ENCODE measurements at regions not wholly inside any gene's neighbourhood (a gene's known extent, or its start where the extent isn't known, plus 50 kb on each side); places are given as distances from the start of the nearest gene placed in this dataset.

GRCh38 chr12:124655698-124656516, 88.5 kb upstream of the NCOR2 start:
- Histone ChIP-seq H3K27ac (no peak overlapping the region), H3F3A (ENCODE audit: insufficient read depth, low read depth) (no peaks in the 10 kb centered on the region), H4K20me1 (ENCODE audit: insufficient read depth) (no peaks in the 10 kb centered on the region), H3K36me3 (ENCODE audit: low read depth) (no peaks in the 10 kb centered on the region), H3K4me2 (no peak overlapping the region), H3K4me3 (no peak overlapping the region), H3K79me2 (ENCODE audit: low read depth) (no peaks in the 10 kb centered on the region), H3K4me1 (replicated peaks; ENCODE audit: insufficient read depth) (no peaks in the 10 kb centered on the region; the same call in 1 of the 2 replicates), H2AFZ (no peak overlapping the region), H3K9me3 (ENCODE audit: insufficient read depth, low read depth) (no peaks in the 10 kb centered on the region), H3K9me2 (ENCODE audit: insufficient read depth) (no peaks in the 10 kb centered on the region), H3K27me3 (ENCODE audit: insufficient read depth, low read depth) (no peaks in the 10 kb centered on the region)
- no peak for TF ChIP-seq CTCF (conservative IDR thresholded peaks at IDR 0.05)
- TF ChIP-seq EZH2 (IDR thresholded peaks at IDR 0.05; ENCODE audit: low read depth) = no peak
- intact Hi-C loops (cut with micrococcal nuclease; ENCODE audit: unreplicated experiment) = no loop called here
- CTCF ChIA-PET = no interaction called here
- no TSS peak for BruUV-seq (replicated peaks)
- POLR2A ChIA-PET (ENCODE audit: unreplicated experiment) = no interaction called here
- no peak for DNase-seq

DNA sequence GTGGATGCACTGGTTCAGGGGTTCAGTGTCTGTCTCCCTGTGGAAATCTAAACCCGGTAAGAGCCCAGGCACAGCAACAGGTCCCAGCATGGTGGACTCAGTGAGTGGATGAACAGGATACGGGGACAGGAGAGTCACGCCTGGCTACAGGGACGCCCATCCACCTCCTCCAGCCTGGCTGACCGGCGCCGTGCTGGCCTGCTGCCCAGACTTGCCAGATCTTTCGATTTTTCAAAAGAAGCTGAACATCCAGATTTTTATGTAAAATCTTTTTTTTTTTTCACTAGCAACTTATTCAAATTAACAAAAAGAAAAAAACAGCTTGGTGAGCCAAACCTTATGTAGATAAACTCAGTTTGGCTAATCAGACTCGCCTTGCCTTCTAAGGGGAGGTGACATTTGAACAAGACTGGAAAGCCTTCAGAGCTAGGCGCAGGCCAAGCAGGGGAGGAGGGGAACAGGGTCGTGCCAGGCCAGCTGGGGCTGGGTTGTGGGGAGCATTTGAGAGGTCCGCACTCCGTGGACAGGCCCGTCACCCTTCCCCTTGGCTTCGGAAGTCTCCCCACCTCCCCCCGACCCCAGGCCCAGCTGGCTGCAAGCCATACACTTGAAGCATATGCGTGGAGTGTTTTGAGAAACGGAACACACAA, 87.8 kb upstream of the NCOR2 start:
- no peaks in the 10 kb centered on the region for H3K9me2 ChIP-seq (ENCODE audit: insufficient read depth)
- H2AFZ ChIP-seq = no peak overlapping the region
- ChIA-PET CTCF (no interaction called here), POLR2A (ENCODE audit: unreplicated experiment) (no interaction called here)
- H3K27ac ChIP-seq = no peak overlapping the region
- H3K4me3 ChIP-seq = no peak overlapping the region
- no peaks in the 10 kb centered on the region for H3K36me3 ChIP-seq (ENCODE audit: low read depth)
- peak in 1 of 2 experiments; percentile 37 for DNase-seq
- TF ChIP-seq CTCF (conservative IDR thresholded peaks at IDR 0.05) = no peak
- TF ChIP-seq EZH2 (IDR thresholded peaks at IDR 0.05; ENCODE audit: low read depth) = no peak
- H3K4me1 ChIP-seq (replicated peaks; ENCODE audit: insufficient read depth) = no peaks in the 10 kb centered on the region; the same call in 1 of the 2 replicates
- no peaks in the 10 kb centered on the region for H3K79me2 ChIP-seq (ENCODE audit: low read depth)
- H3K27me3 ChIP-seq (ENCODE audit: insufficient read depth, low read depth) = no peaks in the 10 kb centered on the region
- no TSS peak for BruUV-seq (replicated peaks)
- no peaks in the 10 kb centered on the region for H3K9me3 ChIP-seq (ENCODE audit: insufficient read depth, low read depth)
- no peak overlapping the region for H3K4me2 ChIP-seq
- intact Hi-C loops (cut with micrococcal nuclease; ENCODE audit: unreplicated experiment) = no loop called here
- H3F3A ChIP-seq (ENCODE audit: insufficient read depth, low read depth) = no peaks in the 10 kb centered on the region
- no peaks in the 10 kb centered on the region for H4K20me1 ChIP-seq (ENCODE audit: insufficient read depth)

DNA sequence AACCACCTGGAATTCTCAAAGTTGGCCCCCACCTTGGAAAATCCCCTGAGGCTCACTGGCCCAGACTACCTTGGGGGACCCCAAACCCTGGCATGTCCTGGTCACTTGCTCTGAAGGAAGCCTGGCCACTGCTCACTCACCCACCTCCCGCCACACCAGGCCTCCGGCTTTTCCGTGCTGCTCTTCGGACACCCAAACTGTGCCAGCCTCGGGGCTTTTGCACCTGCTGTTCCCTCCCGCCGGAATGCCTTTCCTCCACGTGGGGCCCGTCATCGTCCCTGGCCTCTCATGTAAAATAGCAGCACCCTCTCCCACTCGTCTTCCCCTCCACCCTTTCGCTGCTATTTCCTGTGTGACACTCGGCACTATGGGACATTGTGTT, 87.2 kb upstream of the NCOR2 start:
- H3K36me3 ChIP-seq (ENCODE audit: low read depth) = no peaks in the 10 kb centered on the region
- intact Hi-C loops (cut with micrococcal nuclease; ENCODE audit: unreplicated experiment) = no loop called here
- H4K20me1 ChIP-seq (ENCODE audit: insufficient read depth) = no peaks in the 10 kb centered on the region
- H3K4me2 ChIP-seq = no peak overlapping the region
- H3K27ac ChIP-seq = no peak overlapping the region
- H3K4me3 ChIP-seq = no peak overlapping the region
- BruUV-seq (replicated peaks) = no TSS peak
- ChIA-PET CTCF (no interaction called here), POLR2A (ENCODE audit: unreplicated experiment) (no interaction called here)
- H3F3A ChIP-seq (ENCODE audit: insufficient read depth, low read depth) = no peaks in the 10 kb centered on the region
- no peak overlapping the region for H2AFZ ChIP-seq
- H3K4me1 ChIP-seq (replicated peaks; ENCODE audit: insufficient read depth) = no peaks in the 10 kb centered on the region; the same call in 1 of the 2 replicates
- no peaks in the 10 kb centered on the region for H3K9me2 ChIP-seq (ENCODE audit: insufficient read depth)
- no peak for DNase-seq
- no peaks in the 10 kb centered on the region for H3K79me2 ChIP-seq (ENCODE audit: low read depth)
- no peaks in the 10 kb centered on the region for H3K9me3 ChIP-seq (ENCODE audit: insufficient read depth, low read depth)
- no peak for TF ChIP-seq EZH2 (IDR thresholded peaks at IDR 0.05; ENCODE audit: low read depth)
- TF ChIP-seq CTCF (conservative IDR thresholded peaks at IDR 0.05) = no peak
- H3K27me3 ChIP-seq (ENCODE audit: insufficient read depth, low read depth) = no peaks in the 10 kb centered on the region
